Neural progenitor cell (in vitro differentiated cells): ENCODE measurements at regions not wholly inside any gene's neighbourhood (a gene's known extent, or its start where the extent isn't known, plus 50 kb on each side); places are given as distances from the start of the nearest gene placed in this dataset.

Experiments
- DNase-seq: peaks from one replicate; pipeline ENCODE4 v3.0.0-alpha.2; 2016; ENCODE audit warnings: low spot score
- H2AFZ ChIP-seq: fragments of 200-600 bp; sonication (generic); replicated peaks from 2 replicates; pipeline ENCODE4 v1.6.1; 2016; ENCODE audit warnings: antibody characterized with exemption
- H3F3A ChIP-seq: fragments of 200-600 bp; sonication (generic); 2 replicates; pipeline ENCODE4 v1.6.1; 2016; ENCODE audit warnings: antibody characterized with exemption, low read depth
- H3K27ac ChIP-seq: fragments of 200-600 bp; sonication (generic); 2 replicates; pipeline ENCODE4 v1.5.1; 2016; ENCODE audit warnings: mild to moderate bottlenecking
- H3K27me3 ChIP-seq: fragments of 200-600 bp; sonication (generic); 2 replicates; pipeline ENCODE4 v1.6.1; 2016; ENCODE audit warnings: mild to moderate bottlenecking, moderate library complexity
- H3K36me3 ChIP-seq: fragments of 200-600 bp; sonication (generic); 2 replicates; pipeline ENCODE4 v1.5.1; 2016
- H3K4me1 ChIP-seq: fragments of 200-600 bp; sonication (generic); 2 replicates; pipeline ENCODE4 v1.6.1; 2016; ENCODE audit warnings: mixed run types
- H3K4me2 ChIP-seq: fragments of 200-600 bp; sonication (generic); 2 replicates; pipeline ENCODE4 v1.6.1; 2016
- H3K4me3 ChIP-seq: fragments of 200-600 bp; sonication (generic); 2 replicates; pipeline ENCODE4 v1.5.1; 2016
- H3K79me2 ChIP-seq: fragments of 200-600 bp; sonication (generic); 2 replicates; pipeline ENCODE4 v1.6.1; 2016; ENCODE audit warnings: low read depth
- H3K9ac ChIP-seq: fragments of 200-600 bp; sonication (generic); 2 replicates; pipeline ENCODE4 v1.6.1; 2016
- H3K9me3 ChIP-seq: fragments of 200-600 bp; sonication (generic); 2 replicates; pipeline ENCODE4 v1.5.1; 2016; ENCODE audit warnings: low read depth
- H4K20me1 ChIP-seq: fragments of 200-600 bp; sonication (generic); 2 replicates; pipeline ENCODE4 v1.6.1; 2016; ENCODE audit warnings: low read depth
- H3K27ac Mint-ChIP-seq: 3 replicates; pipeline ENCODE4 v1.8.0; 2021; ENCODE audit warnings: mixed read lengths
- H3K27me3 Mint-ChIP-seq: 2 replicates; pipeline ENCODE4 v1.8.0; 2022; ENCODE audit warnings: low read depth, mild to moderate bottlenecking, inconsistent platforms, moderate library complexity, mixed read lengths; ENCODE audit not compliant: insufficient read depth
- H3K36me3 Mint-ChIP-seq: 3 replicates; pipeline ENCODE4 v1.8.0; 2021; ENCODE audit warnings: mixed read lengths
- H3K4me1 Mint-ChIP-seq: 3 replicates; pipeline ENCODE4 v1.8.0; 2021; ENCODE audit warnings: mixed read lengths
- H3K4me3 Mint-ChIP-seq: 3 replicates; pipeline ENCODE4 v1.8.0; 2021; ENCODE audit warnings: mild to moderate bottlenecking, moderate library complexity, mixed read lengths
- H3K9me3 Mint-ChIP-seq: 3 replicates; pipeline ENCODE4 v1.8.0; 2020; ENCODE audit warnings: mixed read lengths
- CTCF ChIP-seq: fragments of 200-600 bp; sonication (generic); IDR thresholded peaks from 2 replicates; pipeline ENCODE4 v1.5.1; 2017; ENCODE audit warnings: antibody characterized with exemption, mild to moderate bottlenecking
- EZH2 ChIP-seq: fragments of 200-600 bp; sonication (generic); IDR thresholded peaks from 2 replicates; pipeline ENCODE4 v1.6.1; 2017; ENCODE audit warnings: antibody characterized with exemption, mild to moderate bottlenecking, moderate library complexity
- EZH2phosphoT487 ChIP-seq: fragments of 200-600 bp; sonication (generic); IDR thresholded peaks from 2 replicates; pipeline ENCODE4 v1.6.1; 2017; ENCODE audit warnings: antibody characterized with exemption

GRCh38 chr3:17972476-17972875 is 230.0 kb upstream of the TBC1D5 start:
- Histone ChIP-seq H3K4me2 (no peak overlapping the region), H2AFZ (no peak overlapping the region), H3K27me3 (no peaks in the 10 kb centered on the region), H3K4me1 (peaks cover 20% of the 10 kb centered on the region), H3F3A (no peaks in the 10 kb centered on the region), H3K79me2 (no peaks in the 10 kb centered on the region), H3K4me3 (no peak overlapping the region), H3K27ac (no peak overlapping the region), H3K9ac (no peak overlapping the region), H3K36me3 (no peaks in the 10 kb centered on the region), H3K9me3 (no peaks in the 10 kb centered on the region), H4K20me1 (no peaks in the 10 kb centered on the region)
- Mint-ChIP-seq H3K4me1 (peaks cover 25% of the 10 kb centered on the region), H3K4me3 (no peak overlapping the region), H3K9me3 (no peaks in the 10 kb centered on the region), H3K27ac (no peak overlapping the region), H3K27me3 (peaks cover 3% of the 10 kb centered on the region), H3K36me3 (no peaks in the 10 kb centered on the region)
- DNase-seq, result no peak
- TF ChIP-seq EZH2phosphoT487, result no peak
- no peak for TF ChIP-seq CTCF
- TF ChIP-seq EZH2, result no peak

- Histone ChIP-seq H3K79me2 (no peaks in the 10 kb centered on the region), H3K4me3 (no peak overlapping the region), H3K4me1 (peaks cover 20% of the 10 kb centered on the region), H4K20me1 (no peaks in the 10 kb centered on the region), H3K27me3 (no peaks in the 10 kb centered on the region), H2AFZ (no peak overlapping the region), H3K9ac (no peak overlapping the region), H3K4me2 (no peak overlapping the region), H3K9me3 (no peaks in the 10 kb centered on the region), H3F3A (no peaks in the 10 kb centered on the region), H3K36me3 (no peaks in the 10 kb centered on the region), H3K27ac (no peak overlapping the region)
- TF ChIP-seq CTCF, result no peak
- TF ChIP-seq EZH2, result no peak
- TF ChIP-seq EZH2phosphoT487, result no peak
- peaks cover 27% of the 10 kb centered on the region for H3K4me1 Mint-ChIP-seq
- no peaks in the 10 kb centered on the region for H3K9me3 Mint-ChIP-seq
- H3K27ac Mint-ChIP-seq, result peak overlapping the region; percentile 13
- no peaks in the 10 kb centered on the region for H3K36me3 Mint-ChIP-seq
- no peak for DNase-seq
- H3K27me3 Mint-ChIP-seq, result peaks cover 3% of the 10 kb centered on the region
- no peak overlapping the region for H3K4me3 Mint-ChIP-seq
Measured at GRCh38 chr3:17972030-17972429, 229.6 kb upstream of the TBC1D5 start.

- Histone ChIP-seq H3K4me3 (no peak overlapping the region), H3K79me2 (no peaks in the 10 kb centered on the region), H4K20me1 (no peaks in the 10 kb centered on the region), H3K27ac (no peak overlapping the region), H3K9ac (no peak overlapping the region), H3K9me3 (no peaks in the 10 kb centered on the region), H3F3A (no peaks in the 10 kb centered on the region), H3K4me2 (no peak overlapping the region), H2AFZ (no peak overlapping the region), H3K4me1 (peaks cover 20% of the 10 kb centered on the region), H3K36me3 (no peaks in the 10 kb centered on the region), H3K27me3 (no peaks in the 10 kb centered on the region)
- Mint-ChIP-seq H3K4me1 (peaks cover 27% of the 10 kb centered on the region), H3K27me3 (peaks cover 3% of the 10 kb centered on the region), H3K36me3 (no peaks in the 10 kb centered on the region), H3K27ac (no peak overlapping the region), H3K9me3 (no peaks in the 10 kb centered on the region), H3K4me3 (no peak overlapping the region)
- TF ChIP-seq EZH2 (no peak), CTCF (no peak), EZH2phosphoT487 (no peak)
- no peak for DNase-seq
Measured at GRCh38 chr3:17969985-17970568, 227.6 kb upstream of the TBC1D5 start.
